IPS-NIHi11 (cell line): ENCODE measurements at regions not wholly inside any gene's neighbourhood (a gene's known extent, or its start where the extent isn't known, plus 50 kb on each side); places are given as distances from the start of the nearest gene placed in this dataset.
"Not testable (repeated sequence)": the region's sequence is repeated elsewhere in the genome, so short reads cannot be mapped to it uniquely, and the experiment has no call there.

ENCODE experiments used
- DNase-seq: peaks from one replicate; pipeline ENCODE4 v3.0.0; 2012; ENCODE audit warnings: mixed read lengths, low spot score

DNA sequence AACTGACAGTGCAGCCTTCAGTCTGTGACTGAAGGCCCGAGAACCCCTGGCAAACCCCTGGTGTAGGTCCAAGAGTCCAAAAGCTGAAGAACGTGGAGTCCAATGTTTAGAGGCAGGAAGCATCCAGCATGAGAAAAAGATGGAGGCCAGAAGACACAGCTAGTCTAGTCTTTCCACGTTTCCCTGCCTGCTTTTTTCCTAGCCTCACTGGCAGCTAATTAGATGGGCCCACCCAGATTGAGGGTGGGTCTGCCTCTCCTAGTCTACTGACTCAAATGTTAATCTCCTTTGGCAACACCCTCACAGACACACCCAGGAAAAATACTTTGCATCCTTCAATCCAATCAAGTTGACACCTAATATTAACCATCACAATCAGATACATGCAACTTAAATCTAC is 87.8 kb downstream of the TENT5D start:
- not testable (repeated sequence) for DNase-seq

- DNase-seq, result no peak
These were observed 91.9 kb downstream of the TENT5D start for GRCh38 chrX:80511969-80512760.

- DNase-seq, result no peak
These were observed 92.7 kb downstream of the TENT5D start for GRCh38 chrX:80512924-80513323.

DNA sequence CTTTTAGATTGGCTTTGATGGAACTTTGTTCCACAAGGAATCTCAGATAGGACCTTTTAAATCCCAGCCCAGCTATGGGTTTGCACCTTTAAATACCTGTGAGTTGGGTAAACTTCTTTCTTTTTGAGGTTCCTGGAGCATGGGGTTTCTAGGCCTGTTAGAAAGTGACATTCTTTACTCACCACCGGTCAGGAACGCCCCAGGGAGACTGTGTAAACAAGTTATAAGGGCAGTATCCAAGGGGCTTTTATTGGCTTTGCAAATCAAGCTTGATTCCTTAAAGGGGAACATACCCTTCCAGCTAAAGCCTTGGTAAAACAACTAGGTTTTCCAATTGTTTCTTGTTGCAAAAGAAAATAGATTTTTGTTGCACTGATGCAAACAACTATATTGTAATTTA is 93.4 kb downstream of the TENT5D start:
- DNase-seq, result no peak

GRCh38 chrX:80537096-80537495 is 116.8 kb downstream of the TENT5D start:
- no peak for DNase-seq

DNA sequence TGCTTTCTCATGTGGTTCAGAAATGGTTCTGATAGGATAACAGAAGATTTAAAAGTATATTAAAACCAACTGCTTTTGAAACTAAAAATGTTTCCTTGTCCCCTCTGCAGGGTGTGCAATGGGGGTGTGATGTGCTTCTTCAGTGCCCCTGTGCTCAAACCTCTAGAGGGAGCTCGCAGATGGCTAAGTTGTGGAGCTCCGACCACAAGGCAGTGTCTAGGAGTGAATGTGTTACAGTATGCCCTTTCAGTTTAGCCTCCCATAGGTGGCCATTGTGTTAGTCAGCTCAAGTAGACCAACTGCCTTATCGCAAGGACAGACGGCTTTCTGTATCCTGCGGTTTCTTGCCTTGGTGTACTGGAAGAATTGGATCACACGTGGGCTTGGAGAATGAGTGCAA is 130.5 kb downstream of the TENT5D start:
- peak; percentile 15 for DNase-seq

DNA sequence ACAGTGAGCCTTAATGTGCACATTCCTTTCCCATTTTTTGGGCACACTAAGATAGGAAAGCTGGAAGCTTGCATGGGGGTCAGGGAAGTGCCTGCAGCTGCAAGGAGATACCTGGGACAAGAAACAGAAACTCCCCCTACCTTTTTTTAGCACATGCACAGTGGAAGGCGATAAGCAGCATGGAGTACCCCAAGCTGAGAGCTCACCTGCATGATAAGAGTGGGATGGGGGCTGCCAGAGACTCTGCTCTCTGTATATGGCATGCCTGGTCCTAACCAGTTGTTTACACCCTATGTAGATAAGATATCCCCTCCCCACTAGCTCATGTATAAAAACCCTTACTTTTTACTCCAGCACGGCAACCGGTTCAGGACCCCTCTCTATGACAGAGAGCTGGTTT is 135.9 kb downstream of the TENT5D start:
- DNase-seq, result no peak

DNA sequence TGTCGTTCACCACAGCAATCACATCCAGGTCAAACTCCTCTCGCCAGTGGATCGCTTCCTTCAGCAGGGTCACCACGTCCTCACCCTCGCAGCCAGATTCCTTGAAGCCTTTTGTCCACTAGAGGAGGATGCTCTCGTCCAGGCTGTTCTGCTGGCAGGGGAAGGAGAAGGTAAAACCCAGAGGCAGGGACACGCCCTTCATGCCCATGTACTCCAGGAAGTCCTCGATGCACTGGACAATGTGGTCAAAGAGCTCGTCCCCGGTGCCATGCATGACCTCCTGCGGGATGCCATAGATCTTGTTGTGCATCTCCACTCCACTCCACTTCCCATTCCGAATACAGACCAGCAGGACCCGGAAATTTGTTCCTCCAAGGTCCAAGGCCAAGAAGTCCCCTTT is 152.4 kb downstream of the TENT5D start:
- no peak for DNase-seq

- no peak for DNase-seq
These were observed 153.0 kb downstream of the TENT5D start for GRCh38 chrX:80573275-80573674.

GRCh38 chrX:80574486-80575086 is 154.3 kb downstream of the TENT5D start:
- DNase-seq, result not testable (repeated sequence)

GRCh38 chrX:80576267-80576666 is 156.0 kb downstream of the TENT5D start:
- no peak for DNase-seq

DNA sequence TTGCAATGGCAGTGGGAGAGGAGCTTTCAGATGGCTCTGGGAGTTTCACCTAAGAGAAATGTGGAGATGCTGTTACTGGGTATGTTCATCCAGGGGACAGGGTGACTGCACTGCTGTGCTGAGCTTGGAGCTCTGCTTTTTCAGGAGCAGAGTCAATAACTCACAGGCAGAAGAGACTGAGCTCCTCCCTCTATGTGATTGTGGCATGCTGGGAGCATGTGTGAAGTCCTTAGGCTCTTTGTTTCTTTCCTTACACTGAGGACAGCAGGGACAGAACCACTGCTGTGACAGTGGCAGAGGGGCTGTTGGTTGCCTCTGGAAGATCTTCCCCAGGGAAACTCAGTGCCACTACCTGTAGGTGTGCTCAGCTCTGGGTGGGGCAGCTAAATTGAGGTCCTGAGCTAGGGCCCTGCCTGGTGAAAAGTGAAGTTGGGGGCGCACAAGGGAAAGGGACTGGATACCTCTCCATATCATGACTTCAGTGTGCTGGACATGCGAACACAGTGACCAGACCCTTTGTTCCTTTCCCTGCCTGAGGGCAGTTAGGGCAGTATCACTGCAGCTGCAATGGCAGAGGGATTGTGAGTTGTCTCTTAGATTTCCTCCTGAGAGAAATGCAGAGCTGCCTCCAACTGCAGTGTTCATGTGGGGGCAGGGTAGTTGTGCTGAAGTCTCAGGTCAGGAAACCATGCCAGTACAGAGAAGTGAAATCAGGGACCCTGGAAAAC is 156.7 kb downstream of the TENT5D start:
- DNase-seq, result no peak

DNA sequence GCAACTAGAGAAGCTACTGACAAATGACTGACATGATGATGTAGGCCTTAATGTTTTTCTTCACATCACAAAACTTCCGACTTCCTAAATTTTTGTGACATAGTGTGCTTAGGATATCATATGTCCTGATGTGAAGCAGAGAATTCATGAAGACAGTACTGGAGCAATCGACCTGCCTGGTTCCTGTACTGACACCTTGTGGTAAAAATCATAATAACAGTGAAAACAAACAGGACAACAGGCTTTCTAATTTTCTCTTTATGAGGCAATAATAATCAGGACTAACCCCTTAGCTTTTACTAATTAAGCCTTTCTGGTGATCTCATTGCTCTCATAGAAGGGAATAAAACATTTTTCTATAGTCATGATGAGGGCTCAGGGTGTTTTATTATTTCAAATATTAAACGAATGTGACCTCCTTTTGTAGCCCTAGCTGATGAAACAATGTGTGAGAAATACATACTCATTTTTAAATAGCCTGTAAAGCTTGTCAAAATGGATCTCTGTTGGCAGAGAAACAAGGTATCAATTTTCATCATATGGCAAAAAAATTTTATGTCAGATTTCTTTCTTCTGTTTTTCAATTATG is 158.4 kb downstream of the TENT5D start:
- peak; percentile 8 for DNase-seq

DNA sequence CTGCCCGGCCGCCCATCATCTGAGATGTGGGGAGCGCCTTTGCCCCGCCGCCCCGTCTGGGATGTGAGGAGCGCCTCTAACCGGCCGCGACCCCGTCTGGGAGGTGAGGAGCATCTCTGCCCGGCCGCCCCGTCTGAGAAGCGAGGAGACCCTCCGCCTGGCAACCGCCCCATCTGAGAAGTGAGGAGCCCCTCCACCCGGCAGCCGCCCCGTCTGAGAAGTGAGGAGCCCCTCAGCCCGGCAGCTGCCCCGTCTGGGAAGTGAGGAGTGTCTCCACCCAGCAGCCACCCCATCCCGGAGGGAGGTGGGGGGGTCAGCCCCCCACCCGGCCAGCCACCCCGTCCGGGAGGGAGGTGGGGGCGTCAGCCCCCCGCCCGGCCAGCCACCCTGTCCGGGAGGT is 170.7 kb downstream of the TENT5D start:
- DNase-seq, result not testable (repeated sequence)

DNA sequence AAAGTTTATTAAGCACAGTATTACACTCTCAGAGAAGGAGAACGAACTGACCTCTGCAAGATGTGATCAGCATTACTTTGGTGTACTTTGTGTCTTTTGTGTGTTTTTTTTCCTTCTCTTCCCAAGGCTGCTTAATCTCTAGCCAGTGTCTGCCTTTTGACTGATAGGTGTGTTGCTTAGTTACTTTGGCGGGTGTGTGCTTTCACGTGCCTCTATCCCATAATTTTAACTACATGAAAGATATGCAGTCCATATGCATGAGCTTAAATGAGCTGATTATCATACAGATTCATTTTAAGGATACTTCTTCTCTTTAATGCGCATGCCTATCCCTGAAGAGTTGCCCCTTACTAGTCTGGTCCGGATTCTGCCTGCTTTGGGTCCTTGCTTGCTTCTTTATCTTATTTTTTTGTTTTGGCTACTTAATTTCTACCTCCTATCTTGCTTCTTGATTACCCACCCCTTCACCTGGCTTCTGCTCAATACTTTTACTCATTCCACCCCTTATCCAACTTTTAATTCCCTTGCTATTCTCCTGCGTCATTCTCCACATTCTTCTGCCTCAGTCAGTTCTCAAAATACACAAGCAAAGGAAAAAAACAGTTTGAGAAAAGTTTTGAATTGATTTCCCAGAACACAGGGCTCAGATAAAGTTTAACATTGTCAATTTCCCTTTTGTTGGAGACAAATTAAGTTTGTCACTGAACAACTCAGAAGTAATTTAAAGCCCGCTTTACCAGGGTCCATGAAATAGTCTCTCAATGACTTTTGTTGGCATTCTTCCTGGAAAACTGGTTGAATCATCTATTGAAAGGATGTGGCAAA is 182.0 kb downstream of the TENT5D start:
- DNase-seq, result no peak
